DMS114 treated with DMSO at 0.1 percent for 48 hours (cell line): ENCODE measurements at regions not wholly inside any gene's neighbourhood (a gene's known extent, or its start where the extent isn't known, plus 50 kb on each side); places are given as distances from the start of the nearest gene placed in this dataset.
"Not testable (repeated sequence)": the region's sequence is repeated elsewhere in the genome, so short reads cannot be mapped to it uniquely, and the experiment has no call there.

Experiments
- DNase-seq: peaks from one replicate; lab custom pipeline; 2025; ENCODE audit not compliant: unreplicated experiment; lab: John Stamatoyannopoulos, UW

DNA sequence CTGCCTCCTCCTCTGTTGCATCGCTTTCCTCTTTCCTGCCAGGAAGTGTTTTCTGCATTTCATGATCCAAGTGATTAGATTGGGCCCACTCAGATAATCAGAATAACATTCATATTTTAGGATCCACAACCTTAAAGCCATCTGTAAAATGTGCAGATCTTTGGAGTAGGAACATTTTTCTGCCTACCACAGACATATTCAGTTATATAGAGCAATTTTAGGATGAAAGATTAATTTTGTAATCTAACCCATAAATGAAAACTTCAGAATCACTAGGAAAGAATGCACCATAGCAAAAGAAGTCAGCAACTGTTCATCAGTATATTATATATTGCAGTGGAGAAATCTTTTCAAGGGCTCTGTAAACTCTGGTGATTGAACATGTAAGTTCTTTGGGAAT is 659.9 kb upstream of the LUZP2 start:
- no peak for DNase-seq

DNA sequence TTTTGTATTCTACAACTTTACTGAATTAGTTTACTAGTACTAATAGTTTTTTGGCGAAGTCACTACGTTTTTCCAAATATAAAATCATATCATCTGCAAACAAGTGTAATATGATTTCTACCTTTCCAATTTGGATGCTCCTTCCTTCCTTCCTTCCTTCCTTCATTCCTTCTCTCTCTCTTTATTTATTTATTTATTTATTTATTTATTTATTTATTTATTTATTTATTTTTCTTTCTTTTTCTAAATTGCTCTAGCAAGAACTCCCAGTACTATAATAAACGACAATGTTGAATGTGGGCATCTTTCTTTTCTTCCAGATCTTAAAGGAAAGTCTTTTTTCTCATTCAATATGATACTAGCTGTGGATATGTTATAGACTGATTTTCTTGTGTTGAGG is 656.0 kb upstream of the LUZP2 start:
- no peak for DNase-seq

DNA sequence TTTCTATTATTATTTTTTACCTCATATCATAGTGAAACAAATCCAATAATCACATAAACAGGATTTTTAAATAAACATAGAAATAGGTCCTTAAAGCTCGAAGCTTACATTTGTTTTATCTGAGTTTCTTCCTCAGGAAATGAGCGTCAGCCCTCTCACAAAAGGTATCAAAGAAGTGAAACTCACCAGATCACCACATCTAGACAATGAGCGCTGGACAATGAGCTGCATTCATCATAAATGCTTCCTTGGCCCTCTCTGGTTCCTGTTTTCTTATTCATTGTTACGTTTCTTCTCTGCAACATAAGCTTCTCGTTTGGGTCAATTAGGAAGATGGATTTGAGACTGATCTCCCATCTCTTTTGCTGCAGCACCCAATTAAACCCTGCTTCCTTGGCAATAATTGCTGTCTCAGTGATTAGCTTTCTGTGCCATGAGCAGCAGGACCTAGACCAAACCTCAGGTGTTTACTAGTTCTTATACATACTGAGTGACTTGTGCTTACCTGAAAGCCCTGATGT is 649.9 kb upstream of the LUZP2 start:
- no peak for DNase-seq

DNA sequence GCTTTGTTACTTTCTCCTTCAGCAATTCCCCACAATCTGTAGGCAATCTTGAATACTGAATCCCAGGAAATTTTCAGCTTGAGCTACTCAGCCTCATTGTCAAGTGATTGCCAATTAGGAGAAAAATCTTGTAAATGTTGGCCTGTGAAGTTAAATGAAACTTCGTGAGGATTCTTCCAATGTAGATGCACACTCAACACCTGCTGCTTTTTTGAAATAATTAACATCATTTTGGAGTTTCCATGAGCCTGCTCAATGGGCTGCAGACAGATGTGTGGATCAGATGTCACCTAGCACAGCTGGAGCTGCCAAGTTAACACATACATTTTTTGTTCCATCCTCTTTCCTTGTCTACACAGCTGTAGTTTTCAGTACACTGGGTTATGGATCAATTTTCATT is 645.6 kb upstream of the LUZP2 start:
- DNase-seq: no peak

DNA sequence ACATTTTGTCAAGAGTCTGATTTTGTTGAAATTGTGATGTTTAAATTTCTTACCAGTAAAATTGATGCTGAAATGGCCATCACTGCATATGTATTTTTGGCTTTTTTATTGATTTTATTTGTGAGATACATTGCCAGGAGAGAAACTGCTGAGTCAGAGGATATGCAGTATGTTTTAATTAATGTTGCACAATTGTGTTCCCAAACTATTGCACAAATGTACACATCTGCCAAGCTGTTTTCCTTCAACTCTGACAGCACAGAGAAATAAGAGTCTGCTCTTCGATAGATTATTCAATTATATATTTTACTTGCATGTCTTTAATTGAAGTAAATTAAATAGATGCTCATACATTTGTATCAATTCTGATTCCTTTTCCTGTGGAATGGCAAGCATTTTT is 640.2 kb upstream of the LUZP2 start:
- DNase-seq: no peak

DNA sequence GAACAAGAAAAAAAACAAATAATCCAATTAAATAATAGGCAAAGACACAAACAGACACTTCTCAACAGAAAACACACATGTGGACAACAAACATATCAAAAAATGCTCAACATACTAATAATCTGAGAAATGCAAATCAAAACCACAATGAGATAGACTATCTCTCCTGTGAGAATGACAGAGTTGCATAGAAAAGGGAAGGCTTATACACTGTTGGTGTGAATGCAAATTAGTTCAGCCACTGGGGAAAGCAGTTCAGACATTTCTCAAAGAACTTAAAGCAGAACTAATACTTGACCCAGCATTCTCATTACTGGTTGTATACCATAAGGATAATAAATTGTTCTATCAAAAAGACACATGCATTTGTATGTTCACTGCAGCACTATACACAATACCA is 637.8 kb upstream of the LUZP2 start:
- DNase-seq: no peak

DNA sequence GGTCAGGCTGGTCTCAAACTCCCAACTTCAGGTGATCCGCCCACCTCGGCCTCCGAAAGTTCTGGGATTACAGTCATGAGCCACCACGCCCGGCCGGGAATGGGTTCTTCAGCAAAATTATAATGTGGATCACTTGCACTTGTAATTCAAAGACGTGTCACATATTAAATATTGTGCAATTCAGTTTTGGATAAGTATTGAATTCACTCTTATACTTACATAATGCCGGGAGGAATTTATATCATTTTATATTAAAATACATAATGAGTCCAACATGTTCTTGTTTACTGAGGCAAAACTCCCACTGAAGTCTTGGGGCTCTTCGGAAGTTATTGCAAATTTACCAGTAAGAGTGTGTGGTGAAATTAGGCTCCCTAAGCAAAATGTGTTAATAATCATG is 635.2 kb upstream of the LUZP2 start:
- no peak for DNase-seq

DNA sequence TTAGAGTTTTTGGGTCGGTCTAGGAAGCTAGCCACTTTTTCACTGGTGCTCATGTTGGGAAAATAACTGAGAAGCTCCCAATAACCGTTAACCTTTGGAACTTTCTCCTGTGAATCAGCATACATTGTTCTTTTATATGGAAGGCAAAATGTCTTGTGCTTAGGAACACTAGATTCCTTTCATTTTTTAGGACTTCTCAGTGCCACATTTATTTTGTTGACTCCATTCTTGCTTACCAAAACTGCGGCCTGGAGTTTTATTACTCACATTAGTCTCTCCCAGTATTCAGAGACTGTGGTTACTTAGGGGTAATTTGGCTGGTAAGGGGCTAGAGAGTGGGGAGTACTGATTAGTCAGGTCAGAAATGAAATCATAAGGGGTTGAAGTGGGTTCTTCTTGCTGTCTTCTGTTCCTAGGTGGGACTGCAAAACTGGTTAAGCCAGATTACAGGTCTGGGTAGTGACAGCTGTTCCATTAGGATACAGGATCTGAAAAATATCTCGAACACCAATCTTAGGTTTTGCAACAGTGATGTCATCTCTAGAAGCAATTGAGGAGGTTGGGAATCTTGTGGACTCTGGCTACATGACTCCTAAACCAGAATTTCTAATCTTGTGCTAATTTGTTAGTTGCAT is 631.4 kb upstream of the LUZP2 start:
- no peak for DNase-seq

DNA sequence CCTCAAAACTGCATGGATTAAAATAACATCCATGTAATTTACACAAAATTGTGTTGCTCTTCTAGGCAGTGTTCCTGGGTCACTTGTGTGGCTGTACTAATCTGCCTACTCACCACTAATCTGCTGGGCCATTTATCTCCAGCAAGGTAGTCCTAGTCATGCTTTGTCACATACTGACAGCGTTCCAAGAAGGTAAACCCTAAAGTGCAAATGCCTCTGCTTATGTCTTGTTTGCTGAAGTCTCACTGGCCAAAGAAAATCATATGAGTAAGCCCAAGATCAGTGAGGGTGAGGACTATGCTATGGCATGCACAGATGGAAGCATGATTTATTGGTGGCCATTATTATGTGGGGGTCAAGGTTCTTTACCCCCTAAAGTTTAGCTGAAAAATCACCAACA is 630.2 kb upstream of the LUZP2 start:
- no peak for DNase-seq

DNA sequence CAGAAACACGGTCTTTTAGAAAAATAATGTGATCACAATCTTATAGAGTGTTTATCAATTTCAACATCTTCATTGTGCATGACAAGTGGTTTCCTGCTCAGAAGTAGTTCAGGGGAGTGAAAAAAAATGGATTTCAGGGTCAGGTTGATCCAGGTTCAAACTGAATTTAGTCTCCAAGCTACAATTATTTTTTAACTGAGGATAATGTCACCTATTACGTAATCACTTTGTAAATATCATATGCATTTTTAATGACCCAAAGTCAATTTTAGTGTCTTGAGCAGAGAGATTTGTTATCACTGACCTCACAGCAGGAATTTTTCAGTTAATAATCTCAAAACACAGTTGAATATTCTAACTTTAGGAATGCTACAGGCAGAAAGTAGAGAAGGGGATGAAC is 627.2 kb upstream of the LUZP2 start:
- no peak for DNase-seq

DNA sequence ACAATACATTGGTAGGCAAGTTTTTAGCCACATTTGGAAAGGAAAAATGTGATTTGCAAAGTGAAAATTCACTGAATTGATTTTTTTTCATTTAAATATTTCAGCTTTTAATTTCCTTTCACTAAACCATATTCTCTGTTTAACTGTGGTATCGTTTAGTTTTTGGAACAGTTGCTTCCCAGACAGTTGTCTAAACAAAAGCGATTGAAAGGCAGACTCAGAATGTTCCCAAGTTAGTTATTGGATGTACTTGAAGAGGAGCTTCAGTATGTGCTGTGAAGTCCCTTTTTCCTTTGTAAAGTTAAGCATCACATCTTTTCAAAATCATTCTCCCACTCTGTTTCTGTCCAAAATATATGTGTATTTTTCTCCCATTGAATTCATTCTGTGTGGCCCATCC is 623.4 kb upstream of the LUZP2 start:
- no peak for DNase-seq

DNA sequence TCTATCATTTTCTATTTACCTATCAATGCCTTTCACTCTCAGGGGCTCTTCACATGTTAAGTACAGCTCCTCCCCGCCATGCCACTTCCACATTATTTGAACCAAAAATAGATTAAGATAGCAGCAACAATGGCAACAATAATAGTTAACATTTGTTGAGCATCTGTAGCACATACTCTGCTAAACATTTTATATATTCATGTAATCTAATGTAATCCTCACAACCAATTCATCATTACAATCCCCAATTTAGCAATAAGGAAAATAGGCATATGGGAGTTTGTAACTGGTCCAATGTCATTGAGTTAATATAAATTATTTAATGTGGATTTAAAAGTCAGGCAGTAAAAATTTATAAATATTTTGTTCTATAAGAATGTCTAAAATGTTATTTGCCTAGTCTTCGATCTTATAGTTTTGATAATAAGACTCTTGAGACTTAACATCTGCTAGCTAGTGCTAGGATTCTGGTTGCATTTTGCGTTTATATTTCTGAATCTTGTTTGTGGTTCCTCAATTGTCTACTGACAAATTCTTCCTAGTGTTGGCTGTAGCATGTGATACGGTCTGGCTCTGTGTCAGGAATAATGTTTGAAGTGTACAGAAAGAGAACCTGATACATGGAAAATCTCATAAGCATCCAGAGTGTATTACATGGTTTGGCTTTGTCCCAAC is 621.5 kb upstream of the LUZP2 start:
- DNase-seq: no peak

DNA sequence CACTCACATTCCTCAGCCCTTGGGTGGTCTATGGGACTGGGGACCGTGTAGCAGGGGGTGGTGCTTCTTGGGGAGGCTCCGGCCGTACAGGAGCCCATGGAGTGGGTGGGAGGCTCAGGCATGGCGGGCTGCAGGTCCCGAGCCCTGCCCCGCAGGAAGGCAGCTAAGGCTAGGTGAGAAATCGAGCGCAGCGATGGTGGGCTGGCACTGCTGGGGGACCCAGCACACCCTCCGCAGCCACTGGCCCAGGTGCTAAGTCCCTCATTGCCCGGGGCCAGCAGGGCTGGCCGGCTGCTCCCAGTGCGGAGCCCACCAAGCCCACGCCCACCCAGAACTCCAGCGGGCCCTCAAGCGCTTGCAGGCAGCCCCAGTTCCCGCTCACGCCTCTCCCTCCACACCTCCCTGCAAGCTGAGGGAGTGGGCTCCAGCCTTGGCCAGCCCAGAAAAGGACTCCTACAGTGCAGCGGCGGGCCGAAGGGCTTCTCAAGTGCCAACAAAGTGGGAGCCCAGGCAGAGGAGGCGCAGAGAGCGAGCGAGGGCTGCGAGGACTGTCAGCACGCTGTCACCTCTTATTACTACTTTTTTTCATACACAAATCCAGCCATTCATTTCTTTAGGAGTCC is 613.3 kb upstream of the LUZP2 start:
- DNase-seq: not testable (repeated sequence)

DNA sequence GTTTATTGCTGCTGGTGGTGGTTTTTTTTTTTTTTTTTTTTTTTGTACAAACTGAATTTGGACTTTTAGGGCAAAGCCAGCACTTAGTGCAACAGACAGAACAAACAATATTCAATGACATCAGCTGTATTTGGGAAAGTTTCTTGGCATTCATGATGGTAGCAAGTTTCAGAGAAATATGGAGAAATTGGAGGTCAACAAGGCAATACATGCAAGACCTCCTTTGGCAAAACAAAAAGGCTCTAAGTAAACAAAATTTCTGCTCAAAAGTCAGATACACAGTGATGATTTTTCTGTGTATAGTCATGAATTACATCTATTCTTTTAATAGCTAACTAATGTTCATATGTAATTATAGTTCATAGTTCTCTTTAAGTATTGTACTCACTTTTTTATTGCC is 612.5 kb upstream of the LUZP2 start:
- no peak for DNase-seq

DNA sequence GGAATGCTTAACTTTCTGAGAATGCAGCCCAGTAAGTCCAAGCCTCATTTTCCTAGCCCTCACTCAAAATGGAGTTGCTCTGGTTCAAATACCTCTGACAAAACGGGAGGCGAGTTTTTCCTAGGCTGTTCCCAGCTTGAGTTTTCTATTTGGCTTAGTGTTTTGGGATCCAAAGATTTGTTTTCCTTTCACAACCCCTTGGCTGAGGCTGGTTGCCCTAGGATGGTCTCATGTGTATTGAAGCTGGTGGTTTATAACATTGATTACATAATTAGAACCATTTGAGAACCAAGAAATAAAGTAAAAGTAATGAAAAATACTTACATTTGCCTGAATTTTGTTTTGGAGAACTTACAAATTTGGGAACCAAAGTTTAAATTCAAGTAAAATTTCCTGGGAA is 611.1 kb upstream of the LUZP2 start:
- no peak for DNase-seq

DNA sequence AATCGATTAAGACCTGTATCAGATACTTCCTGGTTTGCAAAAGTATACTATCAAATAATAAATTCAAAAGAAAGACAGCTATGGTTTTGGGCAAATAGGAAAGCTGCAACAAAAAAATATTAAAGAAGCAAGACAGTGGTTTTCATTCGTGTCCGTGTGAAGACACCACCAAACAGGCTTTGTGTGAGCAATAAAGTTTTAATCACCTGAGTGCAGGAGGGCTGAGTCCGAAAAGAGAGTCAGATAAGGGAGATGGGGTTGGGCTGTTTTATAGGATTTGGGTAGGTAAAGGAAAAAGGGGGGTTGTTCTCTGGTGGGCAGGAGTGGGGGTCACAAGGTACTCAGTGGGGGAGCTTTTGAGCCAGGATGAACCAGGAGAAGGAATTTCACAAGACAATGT is 609.7 kb upstream of the LUZP2 start:
- not testable (repeated sequence) for DNase-seq

DNA sequence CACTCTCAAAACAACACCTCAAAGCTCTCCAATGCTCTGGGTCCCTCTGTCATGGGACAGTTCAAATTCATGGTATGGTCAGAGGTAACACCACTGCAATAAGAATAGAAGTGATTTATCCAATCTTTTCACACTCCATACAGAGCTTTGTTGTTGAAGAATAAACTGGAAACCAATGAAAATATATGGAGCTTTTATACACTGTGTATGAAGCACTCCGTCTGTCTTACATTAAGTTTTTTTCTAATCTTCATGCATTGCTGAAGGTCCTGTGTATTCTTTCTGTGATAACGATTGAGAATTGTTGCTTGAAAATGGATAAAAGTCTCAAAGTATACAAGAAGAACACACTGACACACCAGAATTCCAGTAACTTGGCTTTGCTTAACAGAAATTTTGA is 603.7 kb upstream of the LUZP2 start:
- DNase-seq: no peak

DNA sequence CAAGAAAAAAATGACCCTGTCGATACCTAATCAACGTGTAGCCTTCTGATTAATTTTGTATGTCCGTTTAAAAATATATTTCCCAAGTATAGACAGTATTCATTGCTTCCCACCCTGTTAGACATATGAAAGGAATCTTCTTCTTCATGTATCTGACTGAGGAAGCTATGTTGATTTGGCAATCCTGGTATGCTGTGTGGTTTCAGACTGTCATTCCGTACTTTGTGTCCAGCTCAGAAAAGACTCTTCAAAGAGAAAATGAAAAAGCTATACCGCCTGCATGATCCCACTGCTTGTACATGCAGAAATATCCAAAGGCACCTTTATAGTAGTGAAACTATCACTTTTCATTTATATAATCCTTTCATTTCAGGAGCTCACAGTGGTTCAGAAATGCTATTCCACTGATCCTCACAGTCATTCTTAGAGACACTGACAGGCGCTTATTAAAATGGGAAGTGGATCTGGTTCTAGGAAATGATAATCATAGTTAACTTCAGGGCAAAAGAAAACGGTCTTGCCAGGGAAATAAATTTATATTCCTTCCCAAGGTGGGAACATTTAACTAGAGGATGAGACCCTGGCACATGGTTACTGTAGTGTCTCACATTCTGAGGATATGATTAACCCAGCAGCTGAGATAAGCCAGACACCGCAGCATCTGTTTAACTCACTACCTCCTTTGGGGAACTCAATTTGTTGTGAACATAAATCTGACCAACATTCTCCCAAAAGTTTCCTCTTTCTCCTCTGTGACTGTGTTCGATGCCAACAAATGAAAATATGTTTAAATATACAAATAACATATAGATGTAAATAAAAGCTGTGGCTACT is 599.2 kb upstream of the LUZP2 start:
- no peak for DNase-seq

DNA sequence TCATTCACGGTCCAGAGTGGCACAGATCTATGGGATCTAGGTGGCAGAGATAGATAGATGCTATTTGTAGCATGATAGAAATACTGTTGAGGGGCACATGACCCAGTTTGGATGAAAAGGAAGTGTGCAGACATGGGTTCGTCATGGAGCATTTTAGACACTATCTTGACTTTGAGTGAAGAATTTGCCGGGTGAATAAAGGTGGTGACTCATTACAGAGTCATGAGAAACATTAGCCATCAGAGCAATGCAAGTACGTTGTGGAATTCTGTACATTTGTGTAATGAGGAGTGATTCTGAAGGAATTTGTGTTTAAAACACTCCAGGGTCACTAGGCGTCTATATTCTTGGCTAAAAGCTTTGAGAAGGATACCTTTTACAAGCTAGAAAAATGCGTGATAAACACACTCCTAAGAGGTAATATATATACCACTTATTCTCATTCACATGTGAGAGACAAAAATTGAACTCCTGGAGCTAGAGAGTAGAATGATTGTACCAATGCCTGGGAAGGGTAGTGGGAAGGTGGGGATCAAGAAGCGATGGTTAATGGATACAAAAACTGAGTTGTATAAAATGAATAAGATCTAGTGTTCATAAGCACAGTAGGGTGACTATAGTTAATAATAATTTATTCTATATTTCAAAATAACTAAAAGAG is 593.7 kb upstream of the LUZP2 start:
- no peak for DNase-seq

DNA sequence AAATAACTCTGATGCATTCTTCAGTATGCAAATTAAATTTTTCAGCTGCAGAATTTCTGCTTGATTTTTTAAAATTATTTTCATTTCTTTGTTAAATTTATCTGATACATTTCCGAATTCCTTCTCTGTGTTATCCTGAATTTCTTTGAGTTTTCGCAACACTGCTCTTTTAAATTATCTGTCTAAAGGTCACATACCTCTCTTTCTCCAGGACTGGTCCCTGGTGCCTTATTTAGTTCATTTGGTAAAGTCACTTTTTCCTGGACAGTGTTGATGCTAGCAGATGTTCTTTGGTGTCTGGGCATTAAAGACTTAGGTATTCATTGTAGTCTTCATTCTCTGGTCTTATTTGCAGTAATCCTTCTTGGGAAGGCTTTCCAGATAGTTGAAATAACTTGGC is 577.4 kb upstream of the LUZP2 start:
- no peak for DNase-seq

DNA sequence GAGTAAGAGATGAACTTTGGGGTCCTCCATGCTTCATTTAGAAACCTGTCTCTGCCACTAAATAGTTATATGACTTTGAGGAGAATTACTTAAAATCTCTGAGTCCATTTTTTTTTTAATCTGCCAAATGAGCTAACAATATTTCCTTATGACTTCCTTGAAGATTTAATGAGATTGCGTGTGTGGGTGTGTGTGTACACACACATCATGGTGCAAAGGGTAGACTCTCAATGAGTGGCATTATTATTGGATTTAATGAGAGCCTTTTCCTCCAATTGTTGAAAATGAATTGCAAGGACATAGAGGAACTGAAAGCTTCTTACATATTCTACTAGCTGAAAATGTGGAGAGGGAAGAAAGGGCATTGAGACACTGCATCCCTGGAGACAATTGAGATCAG is 573.5 kb upstream of the LUZP2 start:
- no peak for DNase-seq
